ENCODE measurements at regions not wholly inside any gene's neighbourhood (a gene's known extent, or its start where the extent isn't known, plus 50 kb on each side); places are given as distances from the start of the nearest gene placed in this dataset.

- Mint-ChIP-seq H3K9me3 (no peaks in the 10 kb centered on the region), H3K27ac (no peak overlapping the region), H3K4me3 (no peak overlapping the region), H3K4me1 (no peaks in the 10 kb centered on the region), H3K27me3 (no peaks in the 10 kb centered on the region), H3K36me3 (no peaks in the 10 kb centered on the region)
- ATAC-seq (ENCODE audit: low read depth) = no peak
- POLR2A ChIA-PET = no interaction called here
- DNase-seq = no peak
These were observed 319.3 kb upstream of the GBE1 start for GRCh38 chr3:82080792-82081191.

DNA sequence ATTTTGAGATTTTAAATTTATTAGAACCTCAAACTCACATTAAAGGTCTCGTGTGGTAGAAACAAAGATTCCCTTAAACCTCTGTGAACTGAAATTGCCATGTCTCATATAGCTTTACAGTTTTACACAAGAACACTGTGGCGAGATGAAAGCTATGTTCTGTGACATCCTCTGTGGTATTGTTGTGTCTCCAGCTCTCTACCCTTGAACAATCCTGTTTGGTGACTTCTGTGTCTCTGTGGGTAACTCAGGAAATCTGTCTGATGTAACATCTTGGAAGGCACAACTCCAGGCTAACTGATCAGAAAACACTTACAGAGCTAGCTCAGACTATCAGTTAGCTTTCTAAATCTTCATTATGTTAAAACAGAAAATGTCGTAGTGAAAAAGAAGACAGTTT is 318.8 kb upstream of the GBE1 start:
- no peak for DNase-seq
- H3K9me3 Mint-ChIP-seq = no peaks in the 10 kb centered on the region
- no peaks in the 10 kb centered on the region for H3K27me3 Mint-ChIP-seq
- ATAC-seq (ENCODE audit: low read depth) = no peak
- no peak overlapping the region for H3K27ac Mint-ChIP-seq
- POLR2A ChIA-PET = no interaction called here
- H3K36me3 Mint-ChIP-seq = no peaks in the 10 kb centered on the region
- no peak overlapping the region for H3K4me3 Mint-ChIP-seq
- H3K4me1 Mint-ChIP-seq = no peaks in the 10 kb centered on the region

DNA sequence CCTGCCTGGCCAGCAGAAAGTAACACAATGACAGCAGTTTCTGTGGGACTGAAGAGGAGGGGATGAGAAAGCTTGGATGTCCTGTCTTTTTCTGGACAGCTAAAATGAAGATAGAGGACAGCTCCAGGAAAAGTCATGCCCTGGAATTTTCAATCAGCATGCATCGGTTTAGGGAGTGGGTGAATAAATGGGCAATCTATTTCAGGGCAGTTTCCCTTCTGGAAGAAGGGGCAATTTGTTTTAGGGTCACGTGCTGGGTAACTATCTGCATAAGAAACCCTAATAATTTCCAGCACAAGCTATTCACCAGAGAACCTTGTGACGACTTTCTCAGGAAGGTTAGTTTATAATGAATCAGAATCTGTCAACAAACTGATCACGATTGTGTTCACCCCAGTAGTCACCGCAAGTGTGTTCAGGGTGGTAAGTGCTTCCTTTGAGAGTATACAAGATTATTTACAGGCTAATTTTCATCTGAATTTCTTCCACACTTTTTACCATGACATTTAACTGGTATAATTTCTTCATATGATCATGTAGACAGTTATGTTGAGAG is 318.0 kb upstream of the GBE1 start:
- no peaks in the 10 kb centered on the region for H3K9me3 Mint-ChIP-seq
- H3K27me3 Mint-ChIP-seq = no peaks in the 10 kb centered on the region
- ATAC-seq (ENCODE audit: low read depth) = no peak
- H3K4me1 Mint-ChIP-seq = no peaks in the 10 kb centered on the region
- no peaks in the 10 kb centered on the region for H3K36me3 Mint-ChIP-seq
- H3K4me3 Mint-ChIP-seq = no peak overlapping the region
- POLR2A ChIA-PET = no interaction called here
- DNase-seq = no peak
- no peak overlapping the region for H3K27ac Mint-ChIP-seq

DNA sequence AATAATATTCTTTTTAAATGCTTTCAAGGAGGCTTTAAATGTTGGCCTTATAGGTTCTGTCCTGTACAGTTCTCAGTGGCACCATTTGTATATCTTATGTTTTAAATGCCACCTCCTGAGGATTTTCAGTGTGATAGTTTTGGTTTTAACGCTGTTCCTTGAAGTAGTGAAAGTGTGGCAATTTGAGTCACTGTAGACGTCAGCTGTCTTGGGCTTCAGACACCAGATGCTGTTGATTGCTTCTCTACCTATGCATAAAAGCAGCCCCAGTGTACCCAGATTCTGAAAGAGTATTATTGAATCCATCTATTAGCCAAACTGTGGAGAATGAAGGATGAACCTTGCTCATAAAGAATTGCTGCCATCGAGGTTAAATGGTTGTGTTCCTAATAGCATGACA is 316.8 kb upstream of the GBE1 start:
- Mint-ChIP-seq H3K4me3 (no peak overlapping the region), H3K9me3 (no peaks in the 10 kb centered on the region), H3K27ac (no peak overlapping the region), H3K4me1 (no peaks in the 10 kb centered on the region), H3K36me3 (no peaks in the 10 kb centered on the region), H3K27me3 (no peaks in the 10 kb centered on the region)
- POLR2A ChIA-PET = no interaction called here
- DNase-seq (no peak), ATAC-seq (ENCODE audit: low read depth) (no peak)

- Mint-ChIP-seq H3K27me3 (no peaks in the 10 kb centered on the region), H3K9me3 (no peaks in the 10 kb centered on the region), H3K27ac (no peak overlapping the region), H3K36me3 (no peaks in the 10 kb centered on the region), H3K4me3 (no peak overlapping the region), H3K4me1 (no peaks in the 10 kb centered on the region)
- DNase-seq (no peak), ATAC-seq (ENCODE audit: low read depth) (no peak)
- POLR2A ChIA-PET = no interaction called here
These were observed 306.0 kb upstream of the GBE1 start for GRCh38 chr3:82067420-82067819.

DNA sequence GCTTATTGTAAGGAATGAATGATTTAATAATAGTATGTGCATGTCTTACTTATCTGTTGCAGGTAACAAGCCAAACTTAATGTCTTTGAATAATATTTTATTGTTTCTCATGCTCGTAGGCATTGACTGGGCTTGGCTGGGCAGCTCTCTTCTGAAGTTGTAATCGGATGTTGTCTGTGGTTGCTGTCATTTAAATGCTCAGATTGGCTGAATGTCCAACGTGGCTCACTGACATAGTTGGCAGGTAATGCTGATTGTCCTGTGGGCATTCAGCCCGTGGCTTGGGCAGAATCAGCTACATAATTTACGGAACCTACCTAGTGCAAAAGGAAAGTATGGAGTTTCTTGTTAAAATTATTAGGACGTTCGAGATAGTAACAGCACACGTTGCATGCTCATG is 297.4 kb upstream of the GBE1 start:
- POLR2A ChIA-PET = no interaction called here
- H3K27ac Mint-ChIP-seq = no peak overlapping the region
- H3K4me1 Mint-ChIP-seq = no peaks in the 10 kb centered on the region
- no peak overlapping the region for H3K4me3 Mint-ChIP-seq
- DNase-seq = no peak
- H3K9me3 Mint-ChIP-seq = no peaks in the 10 kb centered on the region
- H3K27me3 Mint-ChIP-seq = no peaks in the 10 kb centered on the region
- ATAC-seq (ENCODE audit: low read depth) = no peak
- no peaks in the 10 kb centered on the region for H3K36me3 Mint-ChIP-seq

DNA sequence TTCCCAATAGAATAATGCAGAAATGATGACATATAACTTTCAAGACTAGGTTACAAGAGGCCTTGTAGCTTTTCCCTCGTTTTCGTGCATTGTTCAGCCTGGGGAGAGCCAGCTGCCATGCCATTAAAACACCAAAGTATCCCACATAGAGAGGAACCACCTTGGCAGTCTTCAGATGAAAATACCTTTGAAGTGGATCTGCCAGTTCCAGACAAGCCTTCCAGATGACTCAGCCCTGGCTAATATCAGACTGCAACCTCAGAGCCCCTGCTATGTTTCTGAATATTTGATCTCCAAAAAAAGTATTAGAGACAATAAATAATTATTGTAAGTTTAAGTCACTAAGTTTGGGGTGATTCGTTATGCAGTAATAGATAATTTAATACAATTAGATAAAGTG is 294.3 kb upstream of the GBE1 start:
- Mint-ChIP-seq H3K27ac (no peak overlapping the region), H3K4me3 (no peak overlapping the region), H3K27me3 (no peaks in the 10 kb centered on the region), H3K9me3 (no peaks in the 10 kb centered on the region), H3K4me1 (no peaks in the 10 kb centered on the region), H3K36me3 (no peaks in the 10 kb centered on the region)
- no peak for DNase-seq
- ATAC-seq (ENCODE audit: low read depth) = no peak
- POLR2A ChIA-PET = no interaction called here

DNA sequence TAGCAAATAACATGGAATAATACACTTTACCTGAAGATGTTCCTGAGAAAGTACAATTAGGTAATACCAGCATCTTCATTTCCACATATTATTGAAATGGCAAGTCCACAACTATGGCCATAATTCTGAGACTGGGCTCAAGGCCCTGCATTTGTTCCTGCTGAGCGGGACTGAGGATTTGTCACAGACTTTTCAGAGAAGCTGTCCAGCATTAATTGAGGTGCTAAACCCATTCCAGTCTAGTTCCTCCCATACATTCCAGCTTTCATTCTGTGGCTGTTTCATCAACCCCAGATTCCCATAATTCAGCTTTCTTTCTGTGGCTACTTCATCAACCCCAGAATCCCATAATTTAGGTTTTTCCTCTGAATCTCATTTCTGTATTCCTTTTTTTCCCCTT is 293.4 kb upstream of the GBE1 start:
- Mint-ChIP-seq H3K9me3 (no peaks in the 10 kb centered on the region), H3K36me3 (no peaks in the 10 kb centered on the region), H3K27ac (no peak overlapping the region), H3K4me1 (no peaks in the 10 kb centered on the region), H3K4me3 (no peak overlapping the region), H3K27me3 (no peaks in the 10 kb centered on the region)
- ATAC-seq (ENCODE audit: low read depth) (no peak), DNase-seq (no peak)
- POLR2A ChIA-PET = no interaction called here

DNA sequence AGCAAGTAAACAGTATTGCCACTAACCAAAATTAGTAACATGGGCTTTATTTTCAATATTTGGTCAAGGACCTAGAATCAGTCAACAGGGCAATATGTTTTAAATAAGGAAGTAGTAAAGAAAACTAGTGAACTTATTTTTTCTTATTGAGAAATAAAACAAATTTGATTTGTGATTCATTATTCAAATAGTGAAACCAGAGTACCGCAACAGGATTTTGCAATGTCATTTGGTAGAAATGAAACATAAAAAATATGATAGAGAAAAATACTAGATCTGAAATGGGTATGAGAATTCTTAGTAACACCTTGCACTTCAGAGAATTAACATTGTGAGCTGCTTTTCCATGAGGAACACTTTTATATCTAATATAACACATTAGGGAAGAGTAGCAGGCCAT is 291.8 kb upstream of the GBE1 start:
- DNase-seq (no peak), ATAC-seq (ENCODE audit: low read depth) (no peak)
- Mint-ChIP-seq H3K27ac (no peak overlapping the region), H3K4me3 (no peak overlapping the region), H3K27me3 (no peaks in the 10 kb centered on the region), H3K36me3 (no peaks in the 10 kb centered on the region), H3K4me1 (no peaks in the 10 kb centered on the region), H3K9me3 (no peaks in the 10 kb centered on the region)
- POLR2A ChIA-PET = no interaction called here

- no peak for ATAC-seq (ENCODE audit: low read depth)
- H3K9me3 Mint-ChIP-seq = no peaks in the 10 kb centered on the region
- H3K4me1 Mint-ChIP-seq = no peaks in the 10 kb centered on the region
- H3K27ac Mint-ChIP-seq = no peak overlapping the region
- no peak overlapping the region for H3K4me3 Mint-ChIP-seq
- no peaks in the 10 kb centered on the region for H3K36me3 Mint-ChIP-seq
- H3K27me3 Mint-ChIP-seq = no peaks in the 10 kb centered on the region
- POLR2A ChIA-PET = no interaction called here
- DNase-seq = no peak
These were observed 288.9 kb upstream of the GBE1 start for GRCh38 chr3:82050382-82050781.

DNA sequence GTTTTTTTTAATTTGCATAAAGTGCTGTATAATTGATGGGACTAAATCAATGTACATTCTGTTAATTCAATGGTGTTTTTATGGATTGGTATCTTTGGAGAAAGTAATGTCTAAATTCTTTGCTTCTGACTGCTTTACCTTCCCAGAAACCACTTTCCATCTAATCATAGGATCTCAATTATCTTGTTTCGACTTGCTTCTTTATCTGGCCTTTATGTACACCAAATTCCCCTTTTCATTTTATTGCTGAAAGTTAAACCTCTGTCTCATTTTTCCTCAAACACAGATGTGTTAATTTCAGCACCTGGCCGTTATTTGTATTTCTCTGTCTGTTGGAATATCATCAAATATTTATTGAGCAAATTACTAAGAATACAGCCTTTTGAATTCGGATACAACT is 287.3 kb upstream of the GBE1 start:
- no peaks in the 10 kb centered on the region for H3K9me3 Mint-ChIP-seq
- no peaks in the 10 kb centered on the region for H3K36me3 Mint-ChIP-seq
- POLR2A ChIA-PET = no interaction called here
- no peak for ATAC-seq (ENCODE audit: low read depth)
- no peak overlapping the region for H3K4me3 Mint-ChIP-seq
- H3K27ac Mint-ChIP-seq = no peak overlapping the region
- H3K27me3 Mint-ChIP-seq = no peaks in the 10 kb centered on the region
- H3K4me1 Mint-ChIP-seq = no peaks in the 10 kb centered on the region
- DNase-seq = no peak

DNA sequence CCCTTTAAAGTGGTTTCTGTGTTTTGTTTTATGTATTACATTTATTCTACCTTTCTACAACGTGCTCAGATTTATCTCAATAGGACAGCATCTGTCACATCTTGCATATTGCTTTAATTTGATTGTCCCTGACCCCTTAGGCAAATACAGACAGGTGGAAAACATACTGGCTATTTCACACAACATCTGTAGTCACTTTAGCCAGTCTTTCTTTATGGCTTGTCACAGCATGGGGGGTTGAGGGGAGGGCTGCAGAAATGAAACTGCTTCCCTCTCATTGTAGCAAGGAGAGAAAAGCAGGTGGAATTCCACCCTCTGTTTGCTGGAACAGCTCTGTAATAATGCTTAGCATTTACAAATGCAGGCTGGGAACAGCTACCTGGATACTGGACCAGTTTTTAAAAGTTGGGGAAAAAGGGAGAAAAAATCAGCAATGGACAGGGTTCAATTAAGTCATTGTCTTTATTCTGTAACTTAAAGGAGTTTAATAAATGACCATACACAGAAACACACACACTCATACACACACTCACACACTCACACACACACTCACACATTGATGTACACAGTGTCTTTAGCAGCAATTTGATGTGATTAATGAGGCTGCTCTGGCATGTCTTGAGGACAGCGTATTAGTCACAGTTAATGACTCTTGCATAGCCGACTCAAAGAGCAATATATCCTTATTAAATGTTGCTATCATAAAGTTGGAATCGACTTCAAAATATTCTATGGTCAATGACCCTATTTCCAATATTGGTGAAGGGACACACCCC is 283.7 kb upstream of the GBE1 start:
- no peak for DNase-seq
- Mint-ChIP-seq H3K9me3 (no peaks in the 10 kb centered on the region), H3K27me3 (no peaks in the 10 kb centered on the region), H3K4me3 (no peak overlapping the region), H3K27ac (no peak overlapping the region), H3K4me1 (no peaks in the 10 kb centered on the region), H3K36me3 (no peaks in the 10 kb centered on the region)
- ATAC-seq (ENCODE audit: low read depth) = no peak
- POLR2A ChIA-PET = no interaction called here

GRCh38 chr3:82038556-82038955 is 277.1 kb upstream of the GBE1 start:
- H3K9me3 Mint-ChIP-seq = no peaks in the 10 kb centered on the region
- no peaks in the 10 kb centered on the region for H3K27me3 Mint-ChIP-seq
- H3K4me1 Mint-ChIP-seq = no peaks in the 10 kb centered on the region
- no peaks in the 10 kb centered on the region for H3K36me3 Mint-ChIP-seq
- H3K27ac Mint-ChIP-seq = no peak overlapping the region
- no peak overlapping the region for H3K4me3 Mint-ChIP-seq
- DNase-seq (no peak), ATAC-seq (ENCODE audit: low read depth) (no peak)
- POLR2A ChIA-PET = no interaction called here

GRCh38 chr3:82033186-82033585 is 271.7 kb upstream of the GBE1 start:
- no peak for ATAC-seq (ENCODE audit: low read depth)
- POLR2A ChIA-PET = no interaction called here
- no peak for DNase-seq
- Mint-ChIP-seq H3K36me3 (no peaks in the 10 kb centered on the region), H3K4me1 (no peaks in the 10 kb centered on the region), H3K4me3 (no peak overlapping the region), H3K27me3 (no peaks in the 10 kb centered on the region), H3K27ac (no peak overlapping the region), H3K9me3 (no peaks in the 10 kb centered on the region)

DNA sequence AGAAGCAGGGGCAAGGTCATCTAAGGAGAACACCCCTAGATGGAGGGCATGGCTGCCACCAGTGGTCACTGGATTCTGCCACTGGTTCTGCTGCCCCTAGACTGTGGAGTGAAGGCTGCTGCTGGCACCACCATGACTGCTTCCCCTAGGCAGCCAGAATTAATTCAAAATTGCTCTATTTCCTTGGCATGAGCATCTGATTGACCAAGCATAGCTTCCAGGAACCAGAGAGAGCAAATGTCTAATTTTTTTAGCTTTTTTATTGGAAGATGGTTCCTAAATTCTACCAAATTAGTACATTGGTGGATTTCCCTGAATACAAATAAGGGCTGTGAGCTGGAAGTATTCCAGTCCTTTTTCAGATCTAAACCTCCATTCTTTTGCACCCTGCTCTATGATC is 270.2 kb upstream of the GBE1 start:
- no peak for ATAC-seq (ENCODE audit: low read depth)
- no peak overlapping the region for H3K4me3 Mint-ChIP-seq
- POLR2A ChIA-PET = no interaction called here
- H3K4me1 Mint-ChIP-seq = no peaks in the 10 kb centered on the region
- no peaks in the 10 kb centered on the region for H3K36me3 Mint-ChIP-seq
- H3K27me3 Mint-ChIP-seq = no peaks in the 10 kb centered on the region
- no peak for DNase-seq
- no peak overlapping the region for H3K27ac Mint-ChIP-seq
- no peaks in the 10 kb centered on the region for H3K9me3 Mint-ChIP-seq
